Coronary artery (tissue), 2 donors: ENCODE measurements at regions not wholly inside any gene's neighbourhood (a gene's known extent, or its start where the extent isn't known, plus 50 kb on each side); places are given as distances from the start of the nearest gene placed in this dataset.

ENCODE experiments used
- DNase-seq: peaks from one replicate; pipeline ENCODE4 v3.0.0-alpha.2; 2017; ENCODE audit warnings: low spot score
- H3K27ac ChIP-seq, 2 donors: fragments of 200-600 bp; sonication (generic); one replicate each; pipeline ENCODE4 v1.5.1; 2016 to 2019
- H3K4me3 ChIP-seq: fragments of 200-600 bp; sonication (generic); 2 replicates; pipeline ENCODE4 v1.5.1; 2016; ENCODE audit warnings: mild to moderate bottlenecking, moderate library complexity
- CTCF ChIP-seq: fragments of 200-600 bp; sonication (generic); IDR thresholded peaks from one replicate; pipeline ENCODE4 v1.5.1; 2019; ENCODE audit warnings: antibody characterized with exemption

GRCh38 chr5:109597893-109598292, 91.8 kb upstream of the MAN2A1 start:
- Histone ChIP-seq H3K27ac (no peak overlapping the region), H3K4me3 (no peak overlapping the region)
- TF ChIP-seq CTCF: no peak

GRCh38 chr5:109594217-109594616, 95.5 kb upstream of the MAN2A1 start:
- no peak for TF ChIP-seq CTCF
- no peak for DNase-seq
- Histone ChIP-seq H3K27ac (no peak overlapping the region), H3K4me3 (no peak overlapping the region)

More at GRCh38 chr5:109597893-109598292, 91.8 kb upstream of the MAN2A1 start:
- no peak for DNase-seq

GRCh38 chr5:109590799-109591198, 98.9 kb upstream of the MAN2A1 start:
- Histone ChIP-seq H3K27ac (no peak overlapping the region), H3K4me3 (no peak overlapping the region)
- TF ChIP-seq CTCF: no peak
- no peak for DNase-seq

- no peak for DNase-seq
- Histone ChIP-seq H3K4me3 (no peak overlapping the region), H3K27ac (no peak overlapping the region)
- no peak for TF ChIP-seq CTCF
These were observed 99.7 kb upstream of the MAN2A1 start for GRCh38 chr5:109589986-109590385.

GRCh38 chr5:109589239-109589638, 100.5 kb upstream of the MAN2A1 start:
- DNase-seq: no peak

GRCh38 chr5:109588281-109589035, 101.3 kb upstream of the MAN2A1 start:
- no peak for DNase-seq
- TF ChIP-seq CTCF: no peak
- H3K27ac ChIP-seq: no peak overlapping the region
- no peak overlapping the region for H3K4me3 ChIP-seq

More at GRCh38 chr5:109589239-109589638, 100.5 kb upstream of the MAN2A1 start:
- no peak for TF ChIP-seq CTCF
- Histone ChIP-seq H3K27ac (no peak overlapping the region), H3K4me3 (no peak overlapping the region)

GRCh38 chr5:109584986-109585599, 104.6 kb upstream of the MAN2A1 start:
- DNase-seq: no peak
- Histone ChIP-seq H3K4me3 (no peak overlapping the region), H3K27ac (no peak overlapping the region)
- TF ChIP-seq CTCF: no peak
